SK-N-MC (cell line): ENCODE measurements at regions not wholly inside any gene's neighbourhood (a gene's known extent, or its start where the extent isn't known, plus 50 kb on each side); places are given as distances from the start of the nearest gene placed in this dataset.
"Not testable (repeated sequence)": the region's sequence is repeated elsewhere in the genome, so short reads cannot be mapped to it uniquely, and the experiment has no call there.

Source experiments
- FOXP2 ChIP-seq: optimal IDR thresholded peaks from 2 replicates; pipeline ENCODE3; 2011; ENCODE audit warnings: mild to moderate bottlenecking, moderate library complexity; ENCODE audit not compliant: insufficient read depth; ENCODE audit errors: extremely low read length, control extremely low read depth
- POLR2AphosphoS5 ChIP-seq: IDR thresholded peaks from 2 replicates; pipeline ENCODE4 v1.6.1; 2012; ENCODE audit warnings: mild to moderate bottlenecking, low read depth, low read length, borderline replicate concordance

- TF ChIP-seq POLR2AphosphoS5, FOXP2: not testable (repeated sequence)
Measured at GRCh38 chr6:135626001-135626400, 128.5 kb upstream of the AHI1 start.
